ENCODE measurements at regions not wholly inside any gene's neighbourhood (a gene's known extent, or its start where the extent isn't known, plus 50 kb on each side); places are given as distances from the start of the nearest gene placed in this dataset.

DNA sequence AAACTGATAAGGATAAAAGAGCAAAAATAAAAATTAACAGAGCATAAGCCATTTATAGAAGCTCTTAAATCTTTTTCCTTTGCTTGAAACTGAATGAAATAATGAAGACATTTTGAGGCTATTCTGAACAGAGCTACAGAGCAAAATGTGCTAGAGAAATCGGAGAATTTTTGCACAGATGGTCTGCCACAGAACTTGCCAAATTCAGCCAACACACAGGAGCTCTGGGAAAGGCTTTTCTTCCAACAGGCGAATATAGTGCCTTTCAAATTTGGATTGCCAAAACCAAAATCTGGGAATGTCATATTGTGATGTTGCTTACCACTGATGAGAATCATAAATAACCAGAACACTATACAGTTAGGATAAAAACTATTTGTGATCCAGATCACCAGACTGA is 406.3 kb downstream of the RPL10L start:
- TF ChIP-seq, protein P1, sequence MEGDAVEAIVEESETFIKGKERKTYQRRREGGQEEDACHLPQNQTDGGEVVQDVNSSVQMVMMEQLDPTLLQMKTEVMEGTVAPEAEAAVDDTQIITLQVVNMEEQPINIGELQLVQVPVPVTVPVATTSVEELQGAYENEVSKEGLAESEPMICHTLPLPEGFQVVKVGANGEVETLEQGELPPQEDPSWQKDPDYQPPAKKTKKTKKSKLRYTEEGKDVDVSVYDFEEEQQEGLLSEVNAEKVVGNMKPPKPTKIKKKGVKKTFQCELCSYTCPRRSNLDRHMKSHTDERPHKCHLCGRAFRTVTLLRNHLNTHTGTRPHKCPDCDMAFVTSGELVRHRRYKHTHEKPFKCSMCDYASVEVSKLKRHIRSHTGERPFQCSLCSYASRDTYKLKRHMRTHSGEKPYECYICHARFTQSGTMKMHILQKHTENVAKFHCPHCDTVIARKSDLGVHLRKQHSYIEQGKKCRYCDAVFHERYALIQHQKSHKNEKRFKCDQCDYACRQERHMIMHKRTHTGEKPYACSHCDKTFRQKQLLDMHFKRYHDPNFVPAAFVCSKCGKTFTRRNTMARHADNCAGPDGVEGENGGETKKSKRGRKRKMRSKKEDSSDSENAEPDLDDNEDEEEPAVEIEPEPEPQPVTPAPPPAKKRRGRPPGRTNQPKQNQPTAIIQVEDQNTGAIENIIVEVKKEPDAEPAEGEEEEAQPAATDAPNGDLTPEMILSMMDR (IDR thresholded peaks at IDR 0.05): no peak
- TF ChIP-seq POLR2A (IDR thresholded peaks at IDR 0.05): no peak
